GM12891 (cell line): ENCODE measurements at regions not wholly inside any gene's neighbourhood (a gene's known extent, or its start where the extent isn't known, plus 50 kb on each side); places are given as distances from the start of the nearest gene placed in this dataset.

ENCODE experiments used
- POLR2A ChIP-seq: IDR thresholded peaks from 2 replicates; pipeline ENCODE4 v1.6.1; 2011; ENCODE audit warnings: low read depth, low read length, control low read depth
- POLR2AphosphoS5 ChIP-seq: IDR thresholded peaks from 2 replicates; pipeline ENCODE4 v1.6.1; 2011; ENCODE audit warnings: low read depth, low read length, control low read depth

DNA sequence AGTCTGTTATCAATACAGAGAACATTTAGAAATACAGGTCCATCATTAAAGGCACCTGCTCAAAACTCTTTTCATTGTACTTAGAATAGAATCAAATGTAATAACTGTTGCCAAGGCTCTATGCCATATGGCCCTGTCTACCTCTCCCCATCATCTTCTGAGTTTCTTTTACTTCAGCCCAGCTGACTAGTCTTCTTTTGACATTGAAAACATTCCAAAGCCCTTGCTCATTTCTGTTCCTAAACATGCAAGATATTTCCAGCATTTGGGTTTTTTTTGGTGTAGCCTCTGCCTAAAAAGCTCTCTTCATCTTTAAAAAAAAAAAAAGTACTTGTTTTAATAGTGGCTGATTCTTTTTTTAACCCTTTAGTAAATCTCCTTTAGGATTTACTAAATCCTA is 165.5 kb upstream of the SMIM30 start:
- TF ChIP-seq POLR2AphosphoS5, result no peak
- TF ChIP-seq POLR2A, result no peak
